ENCODE measurements at regions not wholly inside any gene's neighbourhood (a gene's known extent, or its start where the extent isn't known, plus 50 kb on each side); places are given as distances from the start of the nearest gene placed in this dataset.

GRCh38 chrX:50536955-50537354 is 66.3 kb upstream of the DGKK start:
- DNase-seq (ENCODE audit: low spot score) = peak; percentile 1
